NAMALWA (cell line): ENCODE measurements at regions not wholly inside any gene's neighbourhood (a gene's known extent, or its start where the extent isn't known, plus 50 kb on each side); places are given as distances from the start of the nearest gene placed in this dataset.

Experiments
- DNase-seq: peaks from one replicate; pipeline ENCODE4 v3.0.0-alpha.2; 2015; ENCODE audit warnings: low spot score

- DNase-seq = no peak
Measured at GRCh38 chr3:117617906-117618305, 908.3 kb downstream of the TUSC7 start.

DNA sequence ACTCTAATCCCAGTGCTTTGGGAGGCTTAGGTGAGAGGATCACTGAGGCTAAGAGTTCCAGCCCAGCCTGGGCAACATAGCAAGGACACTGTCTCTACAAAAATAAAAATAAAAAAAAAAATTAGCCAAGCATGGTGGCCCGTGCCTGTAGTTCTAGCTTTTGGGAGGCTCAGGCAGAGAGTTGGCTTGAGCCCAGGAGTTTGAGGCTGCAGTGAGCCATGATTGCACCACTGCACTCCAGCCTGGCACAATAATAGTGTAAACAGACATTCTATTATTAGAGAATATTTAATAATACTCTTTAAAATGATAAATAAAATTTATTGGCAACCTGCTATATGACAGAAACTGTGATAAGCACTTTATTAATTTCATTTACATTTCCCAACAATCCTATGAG is 908.9 kb downstream of the TUSC7 start:
- no peak for DNase-seq

- DNase-seq = no peak
Measured at GRCh38 chr3:117619805-117620204, 910.2 kb downstream of the TUSC7 start.

DNA sequence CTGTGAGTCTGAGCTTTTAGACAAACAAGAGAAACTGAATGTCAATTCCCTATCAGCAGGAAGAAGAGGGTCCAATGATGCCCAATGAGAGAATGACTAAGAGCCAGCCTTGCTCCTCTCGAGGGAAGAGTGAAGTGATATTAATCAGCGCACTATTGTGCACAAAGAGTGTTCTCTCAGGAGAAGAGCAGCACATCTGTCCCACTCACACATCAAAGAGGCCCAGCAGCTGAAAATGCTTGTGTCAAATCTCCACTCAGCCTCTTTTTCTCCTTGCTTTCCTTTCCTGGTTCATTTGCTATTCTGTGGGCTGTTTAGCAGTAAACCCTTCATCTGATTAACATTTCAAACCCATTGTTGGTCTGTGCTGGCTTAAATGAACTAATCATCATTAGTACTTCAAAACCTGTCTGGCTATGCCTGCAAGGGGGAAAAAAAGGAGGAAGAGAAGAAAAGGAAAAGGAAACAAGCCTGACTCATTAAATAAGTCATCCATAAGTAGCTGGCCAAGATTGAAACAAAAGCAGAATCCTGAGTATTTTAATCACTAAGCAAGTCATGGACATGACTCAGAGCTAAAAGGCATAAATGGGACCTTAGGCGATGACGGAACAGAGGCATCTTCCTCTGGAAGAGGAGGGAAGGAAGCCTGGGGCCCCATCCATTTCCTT is 912.7 kb downstream of the TUSC7 start:
- no peak for DNase-seq

- no peak for DNase-seq
Measured at GRCh38 chr3:117624424-117624823, 914.8 kb downstream of the TUSC7 start.

DNA sequence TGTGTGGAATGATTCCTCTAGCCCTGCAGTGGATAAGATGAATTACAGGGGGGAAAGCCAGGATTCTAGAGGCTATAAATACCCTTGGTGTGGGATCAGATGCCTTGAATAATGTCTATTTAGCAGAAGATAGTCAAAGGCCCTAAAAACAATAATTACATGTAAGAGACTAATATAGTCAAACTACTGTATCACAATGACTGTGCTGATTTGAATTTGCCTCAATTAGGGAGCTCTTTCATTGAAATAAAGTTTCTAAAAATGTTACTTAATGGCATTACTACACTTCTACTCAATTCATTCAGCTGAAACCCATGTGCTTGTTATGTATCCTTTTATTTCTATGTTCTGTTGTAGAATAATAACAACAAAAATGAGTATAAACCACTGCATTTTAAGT is 915.6 kb downstream of the TUSC7 start:
- DNase-seq = no peak

GRCh38 chr3:117626577-117626976 is 917.0 kb downstream of the TUSC7 start:
- no peak for DNase-seq

DNA sequence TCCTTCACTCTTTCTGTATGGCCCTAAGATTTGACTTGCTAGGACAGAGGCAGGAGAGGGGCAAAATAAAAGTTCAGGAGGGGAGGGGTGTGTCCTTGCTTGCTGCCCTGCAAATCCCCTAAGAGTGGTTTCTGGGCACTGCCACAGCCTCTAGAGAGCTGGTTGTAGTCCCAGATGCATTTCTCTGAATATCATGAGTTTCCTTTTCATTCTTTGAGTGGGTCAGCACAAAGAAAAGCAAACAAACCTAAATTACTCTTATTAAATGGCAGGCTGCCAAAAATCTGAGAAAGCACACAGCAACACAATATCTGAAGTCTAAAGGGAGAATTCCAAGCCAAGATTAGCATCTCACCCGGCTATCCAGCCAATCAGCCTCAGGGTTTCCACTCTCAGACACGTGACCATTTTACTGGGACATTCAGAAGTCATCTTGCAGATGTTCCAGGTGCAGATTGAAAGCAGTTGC is 919.3 kb downstream of the TUSC7 start:
- no peak for DNase-seq

DNA sequence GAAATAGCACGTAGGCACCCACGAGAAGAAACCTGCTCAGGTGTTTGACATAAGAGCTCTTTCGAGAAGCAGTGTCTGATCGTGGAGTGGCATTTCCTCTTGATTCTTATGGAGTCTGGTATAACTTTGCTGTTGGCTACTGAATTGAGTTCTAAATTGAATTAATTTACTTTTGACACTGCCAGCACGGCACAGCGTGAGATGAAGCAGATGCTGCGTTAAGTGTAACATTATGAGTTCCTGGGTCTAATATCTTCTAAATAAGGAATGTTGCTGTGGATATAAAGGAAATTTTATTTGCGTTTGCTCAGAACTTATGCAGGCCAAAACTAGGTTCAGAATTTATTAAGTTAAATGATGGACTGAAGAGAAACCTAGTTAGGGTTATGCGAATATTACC is 919.9 kb downstream of the TUSC7 start:
- DNase-seq = no peak

GRCh38 chr3:117630469-117630868 is 920.9 kb downstream of the TUSC7 start:
- no peak for DNase-seq

GRCh38 chr3:117630885-117631284 is 921.3 kb downstream of the TUSC7 start:
- DNase-seq = no peak

GRCh38 chr3:117631781-117632180 is 922.2 kb downstream of the TUSC7 start:
- no peak for DNase-seq

GRCh38 chr3:117632191-117632590 is 922.6 kb downstream of the TUSC7 start:
- DNase-seq = no peak

DNA sequence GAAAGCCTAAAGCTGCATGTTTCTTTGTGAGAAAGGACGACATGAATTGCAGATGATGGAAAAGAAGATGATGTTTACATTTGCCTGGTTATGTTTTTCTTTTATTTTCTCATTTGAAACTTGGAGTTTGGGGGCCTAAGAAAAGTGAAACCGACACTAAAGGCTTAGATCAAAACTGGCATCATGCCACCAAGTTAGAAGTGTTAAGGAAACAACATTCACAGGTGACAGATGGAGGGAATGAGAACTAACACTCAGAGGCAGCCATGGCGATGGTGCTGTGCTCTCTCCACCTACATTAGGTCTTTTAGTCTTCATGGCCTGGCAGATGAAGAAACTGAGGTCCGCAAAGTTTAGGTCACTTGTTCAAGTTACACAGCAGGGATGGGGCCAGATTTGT is 923.6 kb downstream of the TUSC7 start:
- no peak for DNase-seq

- no peak for DNase-seq
Measured at GRCh38 chr3:117637666-117638065, 928.1 kb downstream of the TUSC7 start.

DNA sequence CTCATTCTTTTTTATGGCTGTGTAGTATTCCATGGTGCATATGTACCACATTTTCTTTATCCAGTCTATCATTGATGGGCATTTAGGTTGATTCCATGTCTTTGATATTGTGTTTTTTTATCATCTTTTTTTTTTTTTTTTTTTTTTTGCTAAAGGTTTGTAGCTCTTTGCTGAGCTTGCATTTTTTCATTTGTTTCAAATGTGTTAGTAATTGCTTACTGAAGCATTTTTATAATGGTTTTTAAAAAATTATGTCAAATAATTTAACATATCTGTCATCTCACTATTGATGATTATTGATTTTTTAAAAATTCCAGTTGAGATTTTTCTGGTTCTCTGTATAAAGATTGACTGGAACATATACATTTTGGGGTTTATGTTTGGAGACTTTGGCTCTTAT is 934.6 kb downstream of the TUSC7 start:
- no peak for DNase-seq

GRCh38 chr3:117645561-117646242 is 936.1 kb downstream of the TUSC7 start:
- DNase-seq = no peak

DNA sequence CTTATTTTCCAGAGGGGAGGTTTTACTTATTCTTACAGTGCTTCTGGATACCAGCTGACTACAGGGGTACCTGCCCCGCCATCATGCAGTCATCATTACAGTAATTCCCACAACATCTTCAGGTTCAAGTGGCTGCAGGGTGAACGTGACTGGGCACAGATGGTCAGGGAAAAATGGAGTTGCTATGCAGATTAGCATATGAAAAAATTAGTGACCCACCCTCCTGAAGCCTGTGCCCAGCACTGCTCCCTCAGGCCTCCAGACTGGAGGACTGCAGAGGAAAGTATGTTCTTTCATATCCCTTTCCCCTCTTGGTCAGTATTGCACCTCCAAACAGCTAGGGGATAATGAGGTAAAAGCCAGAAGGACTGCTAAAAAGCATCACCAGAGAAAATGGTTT is 937.9 kb downstream of the TUSC7 start:
- no peak for DNase-seq

DNA sequence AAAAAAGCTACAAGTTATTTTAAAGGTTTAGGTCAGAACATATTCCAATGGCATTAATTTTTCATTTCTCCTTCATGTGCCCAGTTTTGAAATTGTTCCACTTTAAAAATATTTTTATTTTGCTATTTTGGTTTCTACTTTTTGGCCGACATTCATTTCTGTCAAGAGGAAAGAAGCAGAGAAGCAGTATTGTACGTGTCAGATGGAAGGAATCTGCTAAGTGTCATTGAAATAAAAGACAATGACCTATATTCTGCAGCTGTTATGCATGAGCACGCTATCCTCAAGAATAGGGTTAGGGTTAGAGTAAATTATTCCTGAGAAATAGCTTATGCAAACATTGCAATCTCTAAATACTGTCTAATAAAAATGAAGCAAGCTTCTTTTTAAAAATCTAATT is 941.7 kb downstream of the TUSC7 start:
- DNase-seq = no peak

DNA sequence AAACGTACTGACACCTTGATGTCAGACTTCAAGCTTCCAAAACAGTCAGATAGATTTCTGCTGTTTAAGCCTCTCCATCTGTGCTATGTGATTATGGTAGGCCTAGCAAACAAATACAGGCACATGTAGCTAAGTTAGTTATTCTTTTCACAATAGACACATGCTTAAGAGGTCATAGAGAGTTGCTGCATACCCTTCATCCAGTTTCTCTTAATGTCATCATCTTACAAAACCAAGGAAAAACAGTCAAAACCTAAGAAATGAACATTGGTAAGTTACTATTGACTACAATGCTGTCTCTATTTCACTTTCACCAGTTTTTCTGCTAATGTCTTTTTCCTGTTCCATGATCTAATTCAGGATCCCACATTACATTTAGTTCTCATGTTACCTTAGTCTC is 946.8 kb downstream of the TUSC7 start:
- DNase-seq = no peak

GRCh38 chr3:117657278-117657677 is 947.7 kb downstream of the TUSC7 start:
- no peak for DNase-seq

GRCh38 chr3:117660941-117661817 is 951.6 kb downstream of the TUSC7 start:
- no peak for DNase-seq

- DNase-seq = no peak
Measured at GRCh38 chr3:117661818-117662095, 952.2 kb downstream of the TUSC7 start.
